ENCODE measurements at regions not wholly inside any gene's neighbourhood (a gene's known extent, or its start where the extent isn't known, plus 50 kb on each side); places are given as distances from the start of the nearest gene placed in this dataset.

DNA sequence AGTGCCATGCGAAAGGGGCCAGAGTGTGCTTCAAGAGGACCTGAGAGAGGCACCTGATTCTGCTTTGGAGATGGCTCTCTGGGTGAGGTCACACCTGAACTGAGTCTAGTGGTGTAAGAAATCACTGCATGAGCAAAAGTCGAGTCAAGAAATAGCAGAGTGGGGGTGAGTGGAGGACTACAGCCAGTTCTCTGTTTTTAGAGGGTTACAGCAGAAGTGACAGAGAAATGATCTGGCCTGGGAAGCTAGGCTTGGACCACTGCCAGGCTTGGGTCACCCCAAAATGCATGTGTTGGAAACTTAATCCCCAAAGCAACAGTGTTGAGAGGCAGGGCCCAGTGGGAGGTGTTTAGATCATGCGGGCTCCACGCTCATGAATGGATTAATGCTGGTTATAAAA is 312.0 kb downstream of the CBLN1 start:
- no peak for DNase-seq
- Histone ChIP-seq H3K4me1 (ENCODE audit: control insufficient read depth in 1 of 2, insufficient read depth in 2 of 2, low read depth in 1 of 2, low read length in 1 of 2) (peaks cover 5 to 11% of the 10 kb centered on the region in 2 experiments; a peak in 2 of 4 replicates), H4K20me1 (ENCODE audit: insufficient read depth) (no peaks in the 10 kb centered on the region), H3K36me3 (replicated peaks in 1 of 2; ENCODE audit: control insufficient read depth in 1 of 2, insufficient read depth in 2 of 2, low read length in 1 of 2) (no peaks in the 10 kb centered on the region), H3K9me3 (no peaks in the 10 kb centered on the region), H3F3A (replicated peaks; ENCODE audit: insufficient read depth) (no peaks in the 10 kb centered on the region), H2AFZ (ENCODE audit: low read depth) (no peak overlapping the region), H3K4me2 (no peak overlapping the region), H3K9me2 (no peaks in the 10 kb centered on the region), H3K27ac (ENCODE audit: low read depth in 2 of 2, low read length in 1 of 2) (no peak overlapping the region), H3K9ac (no peak overlapping the region), H3K4me3 (ENCODE audit: low read depth in 2 of 2, low read length in 1 of 2) (no peak overlapping the region), H3K79me2 (ENCODE audit: insufficient read depth) (no peaks in the 10 kb centered on the region), H3K27me3 (ENCODE audit: insufficient read depth) (no peaks in the 10 kb centered on the region)
- WGBS (ENCODE audit: low lambda C conversion rate) = 40% methylated on average over 4 of the region's 4 CpGs
- TF ChIP-seq NRF1 (IDR thresholded peaks at IDR 0.05; ENCODE audit: low read depth, low read length) = no peak
- no peak for TF ChIP-seq FOSL2 (IDR thresholded peaks at IDR 0.05; ENCODE audit: borderline replicate concordance, low read depth)
- TF ChIP-seq GATA2 (CRISPR knock-in tag; IDR thresholded peaks at IDR 0.05) = no peak
- TF ChIP-seq RCOR1 (IDR thresholded peaks at IDR 0.05; ENCODE audit: low read length) = no peak
- TF ChIP-seq, protein P1, sequence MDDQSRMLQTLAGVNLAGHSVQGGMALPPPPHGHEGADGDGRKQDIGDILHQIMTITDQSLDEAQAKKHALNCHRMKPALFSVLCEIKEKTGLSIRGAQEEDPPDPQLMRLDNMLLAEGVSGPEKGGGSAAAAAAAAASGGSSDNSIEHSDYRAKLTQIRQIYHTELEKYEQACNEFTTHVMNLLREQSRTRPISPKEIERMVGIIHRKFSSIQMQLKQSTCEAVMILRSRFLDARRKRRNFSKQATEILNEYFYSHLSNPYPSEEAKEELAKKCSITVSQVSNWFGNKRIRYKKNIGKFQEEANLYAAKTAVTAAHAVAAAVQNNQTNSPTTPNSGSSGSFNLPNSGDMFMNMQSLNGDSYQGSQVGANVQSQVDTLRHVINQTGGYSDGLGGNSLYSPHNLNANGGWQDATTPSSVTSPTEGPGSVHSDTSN (IDR thresholded peaks at IDR 0.05) = no peak
- TF ChIP-seq CTCF (IDR thresholded peaks at IDR 0.05) = no peak
- no peak for TF ChIP-seq USF2 (IDR thresholded peaks at IDR 0.05; ENCODE audit: borderline replicate concordance, low read depth, low read length)
- TF ChIP-seq POLR2AphosphoS5 (IDR thresholded peaks at IDR 0.05; ENCODE audit: low read depth, low read length) = no peak
- TF ChIP-seq, protein P2, sequence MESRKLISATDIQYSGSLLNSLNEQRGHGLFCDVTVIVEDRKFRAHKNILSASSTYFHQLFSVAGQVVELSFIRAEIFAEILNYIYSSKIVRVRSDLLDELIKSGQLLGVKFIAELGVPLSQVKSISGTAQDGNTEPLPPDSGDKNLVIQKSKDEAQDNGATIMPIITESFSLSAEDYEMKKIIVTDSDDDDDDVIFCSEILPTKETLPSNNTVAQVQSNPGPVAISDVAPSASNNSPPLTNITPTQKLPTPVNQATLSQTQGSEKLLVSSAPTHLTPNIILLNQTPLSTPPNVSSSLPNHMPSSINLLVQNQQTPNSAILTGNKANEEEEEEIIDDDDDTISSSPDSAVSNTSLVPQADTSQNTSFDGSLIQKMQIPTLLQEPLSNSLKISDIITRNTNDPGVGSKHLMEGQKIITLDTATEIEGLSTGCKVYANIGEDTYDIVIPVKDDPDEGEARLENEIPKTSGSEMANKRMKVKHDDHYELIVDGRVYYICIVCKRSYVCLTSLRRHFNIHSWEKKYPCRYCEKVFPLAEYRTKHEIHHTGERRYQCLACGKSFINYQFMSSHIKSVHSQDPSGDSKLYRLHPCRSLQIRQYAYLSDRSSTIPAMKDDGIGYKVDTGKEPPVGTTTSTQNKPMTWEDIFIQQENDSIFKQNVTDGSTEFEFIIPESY (IDR thresholded peaks at IDR 0.05; ENCODE audit: borderline replicate concordance, low read depth) = no peak
- TF ChIP-seq NFIC (IDR thresholded peaks at IDR 0.05; ENCODE audit: borderline replicate concordance) = no peak
- TF ChIP-seq JUND (IDR thresholded peaks at IDR 0.05) = no peak
- TF ChIP-seq IRF3 (IDR thresholded peaks at IDR 0.05; ENCODE audit: low read depth, low read length) = no peak
- TF ChIP-seq YY1 (IDR thresholded peaks at IDR 0.05; ENCODE audit: low read depth) = no peak
- TF ChIP-seq TEAD4 (IDR thresholded peaks at IDR 0.05; ENCODE audit: borderline replicate concordance, insufficient read depth) = no peak
- TF ChIP-seq RFX5 (IDR thresholded peaks at IDR 0.05; ENCODE audit: low read length) = no peak
- no peak for TF ChIP-seq RXRA (IDR thresholded peaks at IDR 0.05; ENCODE audit: borderline replicate concordance, low read depth)
- no peak for TF ChIP-seq MXI1 (IDR thresholded peaks at IDR 0.05; ENCODE audit: low read depth, low read length)
- CTCF ChIA-PET = no interaction called here
- POLR2A ChIA-PET = no interaction called here
